WERI-Rb-1 (cell line): ENCODE measurements at regions not wholly inside any gene's neighbourhood (a gene's known extent, or its start where the extent isn't known, plus 50 kb on each side); places are given as distances from the start of the nearest gene placed in this dataset.

Experiments
- DNase-seq: peaks from one replicate; pipeline ENCODE4 v3.0.0-alpha.2; 2020
- H3K27ac ChIP-seq: fragments of 250-450 bp; sonication (Bioruptor Pico); 2 replicates; pipeline ENCODE4 v1.5.1; 2020; ENCODE audit warnings: mild to moderate bottlenecking, moderate library complexity
- H3K27me3 ChIP-seq: fragments of 250-450 bp; sonication (Bioruptor Pico); 2 replicates; pipeline ENCODE4 v1.5.1; 2021; ENCODE audit warnings: mild to moderate bottlenecking, low read depth, moderate library complexity; ENCODE audit not compliant: insufficient read depth, severe bottlenecking
- H3K36me3 ChIP-seq: fragments of 250-450 bp; sonication (Bioruptor Pico); 2 replicates; pipeline ENCODE4 v1.5.1; 2020; ENCODE audit warnings: mild to moderate bottlenecking, moderate library complexity
- H3K4me3 ChIP-seq: 2 replicates; pipeline ENCODE4 v1.5.1; 2011; ENCODE audit warnings: low read depth, mild to moderate bottlenecking, control low read depth, low read length
- H3K9me3 ChIP-seq: fragments of 250-450 bp; sonication (Bioruptor Pico); 2 replicates; pipeline ENCODE4 v1.5.1; 2021; ENCODE audit warnings: mild to moderate bottlenecking, moderate library complexity; ENCODE audit not compliant: severe bottlenecking
- CTCF ChIP-seq: IDR thresholded peaks from 2 replicates; pipeline ENCODE4 v1.5.1; 2011; ENCODE audit warnings: low read depth, mild to moderate bottlenecking, control low read depth, inconsistent platforms, low read length

- no peak for TF ChIP-seq CTCF
- DNase-seq = no peak
- no peaks in the 10 kb centered on the region for H3K36me3 ChIP-seq
These were observed 60.2 kb downstream of the TFPI2 start for GRCh38 chr7:93830141-93830925.

GRCh38 chr7:93828260-93828659 lies 62.3 kb downstream of the TFPI2 start:
- no peaks in the 10 kb centered on the region for H3K9me3 ChIP-seq
- TF ChIP-seq CTCF = no peak
- no peak overlapping the region for H3K27ac ChIP-seq
- DNase-seq = no peak
- H3K27me3 ChIP-seq = no peaks in the 10 kb centered on the region
- no peaks in the 10 kb centered on the region for H3K36me3 ChIP-seq
- no peak overlapping the region for H3K4me3 ChIP-seq

More at GRCh38 chr7:93830141-93830925, 60.2 kb downstream of the TFPI2 start:
- H3K27ac ChIP-seq = no peak overlapping the region
- no peaks in the 10 kb centered on the region for H3K9me3 ChIP-seq
- no peaks in the 10 kb centered on the region for H3K27me3 ChIP-seq
- no peak overlapping the region for H3K4me3 ChIP-seq

GRCh38 chr7:93823621-93824020 lies 66.9 kb downstream of the TFPI2 start:
- Histone ChIP-seq H3K27me3 (no peaks in the 10 kb centered on the region), H3K27ac (no peak overlapping the region), H3K9me3 (no peaks in the 10 kb centered on the region), H3K4me3 (no peak overlapping the region), H3K36me3 (no peaks in the 10 kb centered on the region)
- no peak for TF ChIP-seq CTCF
- DNase-seq = no peak

GRCh38 chr7:93821463-93821862 lies 69.1 kb downstream of the TFPI2 start:
- Histone ChIP-seq H3K36me3 (no peaks in the 10 kb centered on the region), H3K27me3 (no peaks in the 10 kb centered on the region), H3K9me3 (no peaks in the 10 kb centered on the region), H3K27ac (no peak overlapping the region), H3K4me3 (no peak overlapping the region)
- DNase-seq = no peak
- TF ChIP-seq CTCF = no peak

- Histone ChIP-seq H3K9me3 (no peaks in the 10 kb centered on the region), H3K4me3 (no peak overlapping the region), H3K36me3 (no peaks in the 10 kb centered on the region), H3K27me3 (no peaks in the 10 kb centered on the region), H3K27ac (no peak overlapping the region)
- no peak for TF ChIP-seq CTCF
- DNase-seq = no peak
These were observed 70.9 kb downstream of the TFPI2 start for GRCh38 chr7:93819699-93820098.

GRCh38 chr7:93817526-93817925 lies 73.0 kb downstream of the TFPI2 start:
- no peaks in the 10 kb centered on the region for H3K9me3 ChIP-seq
- no peak for DNase-seq
- no peak overlapping the region for H3K27ac ChIP-seq
- H3K4me3 ChIP-seq = no peak overlapping the region
- no peaks in the 10 kb centered on the region for H3K36me3 ChIP-seq
- H3K27me3 ChIP-seq = no peaks in the 10 kb centered on the region
- TF ChIP-seq CTCF = no peak
